HL-60 (cell line): ENCODE measurements at regions not wholly inside any gene's neighbourhood (a gene's known extent, or its start where the extent isn't known, plus 50 kb on each side); places are given as distances from the start of the nearest gene placed in this dataset.

Experiments used
- CTCF ChIP-seq: IDR thresholded peaks from one replicate; pipeline ENCODE4 v1.5.1; 2011; ENCODE audit warnings: low read length, control low read depth, inconsistent platforms; ENCODE audit not compliant: insufficient read depth
- GABPA ChIP-seq: IDR thresholded peaks from 2 replicates; pipeline ENCODE4 v1.6.1; 2012; ENCODE audit warnings: low read depth
- POLR2AphosphoS5 ChIP-seq: IDR thresholded peaks from 2 replicates; pipeline ENCODE4 v1.6.1; 2012; ENCODE audit warnings: low read depth
- REST ChIP-seq: IDR thresholded peaks from 2 replicates; pipeline ENCODE4 v1.6.1; 2012; ENCODE audit warnings: low read depth; ENCODE audit not compliant: insufficient replicate concordance
- SPI1 ChIP-seq: IDR thresholded peaks from 2 replicates; pipeline ENCODE4 v1.6.1; 2012; ENCODE audit warnings: low read depth, mild to moderate bottlenecking, borderline replicate concordance

GRCh38 chr14:86798330-86798729 lies 1194.7 kb downstream of the GALC start:
- TF ChIP-seq CTCF, result no peak
- TF ChIP-seq GABPA, result no peak
- TF ChIP-seq SPI1, result no peak
- no peak for TF ChIP-seq POLR2AphosphoS5
- TF ChIP-seq REST, result no peak
